H9 (cell line): ENCODE measurements at regions not wholly inside any gene's neighbourhood (a gene's known extent, or its start where the extent isn't known, plus 50 kb on each side); places are given as distances from the start of the nearest gene placed in this dataset.

Experiments used
- DNase-seq: peaks from one replicate; pipeline ENCODE4 v3.0.0-alpha.2; 2017
- H2AFZ ChIP-seq: one replicate; pipeline ENCODE4 v1.6.1; 2013; ENCODE audit warnings: mild to moderate bottlenecking, low read length, control low read depth, moderate library complexity
- H2AK5ac ChIP-seq: 2 replicates; pipeline ENCODE4 v1.6.1; 2013; ENCODE audit warnings: low read length, control low read depth, mixed read lengths; ENCODE audit not compliant: insufficient read length
- H2BK120ac ChIP-seq: one replicate; pipeline ENCODE4 v1.6.1; 2013; ENCODE audit warnings: low read depth, mild to moderate bottlenecking, low read length, control low read depth, inconsistent platforms; ENCODE audit not compliant: poor library complexity, severe bottlenecking
- H2BK12ac ChIP-seq: 2 replicates; pipeline ENCODE4 v1.6.1; 2013; ENCODE audit warnings: low read length, control low read depth, mixed read lengths, low read depth; ENCODE audit not compliant: insufficient read length
- H2BK15ac ChIP-seq: 2 replicates; pipeline ENCODE4 v1.6.1; 2013; ENCODE audit warnings: low read depth, low read length, control low read depth
- H2BK20ac ChIP-seq: one replicate; pipeline ENCODE4 v1.6.1; 2013; ENCODE audit warnings: low read depth, mild to moderate bottlenecking, low read length, control low read depth, inconsistent platforms; ENCODE audit not compliant: poor library complexity, severe bottlenecking
- H2BK5ac ChIP-seq: 2 replicates; pipeline ENCODE4 v1.6.1; 2013; ENCODE audit warnings: low read length, control low read depth, mixed read lengths; ENCODE audit not compliant: insufficient read length
- H3K14ac ChIP-seq: 2 replicates; pipeline ENCODE4 v1.6.1; 2013; ENCODE audit warnings: low read length, control low read depth; ENCODE audit not compliant: insufficient read depth
- H3K18ac ChIP-seq: 2 replicates; pipeline ENCODE4 v1.6.1; 2013; ENCODE audit warnings: low read depth, mild to moderate bottlenecking, mixed read lengths, low read length, control low read depth; ENCODE audit not compliant: insufficient read length
- H3K23ac ChIP-seq: 2 replicates; pipeline ENCODE4 v1.6.1; 2013; ENCODE audit warnings: low read length, control low read depth, mixed read lengths, low read depth; ENCODE audit not compliant: insufficient read length
- H3K23me2 ChIP-seq: 2 replicates; pipeline ENCODE4 v1.6.1; 2013; ENCODE audit warnings: low read depth, mild to moderate bottlenecking, mixed read lengths, low read length, control low read depth; ENCODE audit not compliant: insufficient read length, poor library complexity, severe bottlenecking
- H3K27ac ChIP-seq: 2 replicates; pipeline ENCODE4 v1.5.1; 2013; ENCODE audit warnings: low read length, control low read depth, mixed read lengths, low read depth; ENCODE audit not compliant: insufficient read length
- H3K27me3 ChIP-seq: 2 replicates; pipeline ENCODE4 v1.6.1; 2013; ENCODE audit warnings: low read length, control low read depth, inconsistent platforms; ENCODE audit not compliant: insufficient read depth
- H3K4ac ChIP-seq: 2 replicates; pipeline ENCODE4 v1.6.1; 2013; ENCODE audit warnings: low read depth, mild to moderate bottlenecking, control low read depth, inconsistent platforms, low read length, moderate library complexity
- H3K4me1 ChIP-seq: 2 replicates; pipeline ENCODE4 v1.6.1; 2013; ENCODE audit warnings: low read length, control low read depth, inconsistent platforms; ENCODE audit not compliant: insufficient read depth
- H3K4me2 ChIP-seq: 2 replicates; pipeline ENCODE4 v1.6.1; 2013; ENCODE audit warnings: low read length, control low read depth, mixed read lengths; ENCODE audit not compliant: insufficient read length, insufficient read depth
- H3K56ac ChIP-seq: 2 replicates; pipeline ENCODE4 v1.6.1; 2013; ENCODE audit warnings: low read depth, mild to moderate bottlenecking, mixed read lengths, low read length, control low read depth; ENCODE audit not compliant: insufficient read length
- H3K79me1 ChIP-seq: 2 replicates; pipeline ENCODE4 v1.6.1; 2013; ENCODE audit warnings: low read depth, mild to moderate bottlenecking, moderate library complexity, low read length, control low read depth, inconsistent platforms; ENCODE audit not compliant: insufficient read depth, poor library complexity, severe bottlenecking
- H3K79me2 ChIP-seq: 2 replicates; pipeline ENCODE4 v1.6.1; 2013; ENCODE audit warnings: low read length, control low read depth, inconsistent platforms; ENCODE audit not compliant: insufficient read depth
- H3K9ac ChIP-seq: 2 replicates; pipeline ENCODE4 v1.6.1; 2013; ENCODE audit warnings: low read length, control low read depth, mixed read lengths; ENCODE audit not compliant: insufficient read length; ENCODE audit errors: extremely low read depth
- H3K9me3 ChIP-seq: one replicate; pipeline ENCODE4 v1.6.1; 2013; ENCODE audit warnings: low read depth, low read length, inconsistent platforms; ENCODE audit not compliant: control insufficient read depth
- H3T11ph ChIP-seq: one replicate; pipeline ENCODE4 v1.6.1; 2013; ENCODE audit warnings: mild to moderate bottlenecking, low read length, control low read depth, inconsistent platforms
- H4K20me1 ChIP-seq: one replicate; pipeline ENCODE4 v1.6.1; 2013; ENCODE audit not compliant: control insufficient read depth, insufficient read length, insufficient read depth
- H4K5ac ChIP-seq: 2 replicates; pipeline ENCODE4 v1.6.1; 2013; ENCODE audit warnings: low read depth, mild to moderate bottlenecking, mixed read lengths, low read length, control low read depth; ENCODE audit not compliant: insufficient read length
- H4K8ac ChIP-seq: replicated peaks from 2 replicates; pipeline ENCODE4 v1.6.1; 2013; ENCODE audit warnings: low read length, control low read depth, mixed read lengths, low read depth; ENCODE audit not compliant: insufficient read length
- H4K91ac ChIP-seq: 2 replicates; pipeline ENCODE4 v1.6.1; 2013; ENCODE audit warnings: low read depth, mild to moderate bottlenecking, moderate library complexity, mixed read lengths, low read length, control low read depth; ENCODE audit not compliant: insufficient read length
- H3K27ac Mint-ChIP-seq, 3 experiments: 2 replicates in 2 of 3; 3 replicates in 1 of 3; pipeline ENCODE4 v1.8.0; 2020 to 2021; ENCODE audit warnings: mixed read lengths in 3 of 3, mild to moderate bottlenecking in 1 of 3, moderate library complexity in 1 of 3
- H3K27me3 Mint-ChIP-seq: 2 replicates; pipeline ENCODE4 v1.8.0; 2021; ENCODE audit warnings: low read depth, mild to moderate bottlenecking, moderate library complexity, mixed read lengths
- H3K36me3 Mint-ChIP-seq, 3 experiments: 2 replicates in 2 of 3; 3 replicates in 1 of 3; pipeline ENCODE4 v1.8.0; 2020 to 2021; ENCODE audit warnings: low read depth in 3 of 3, mixed read lengths in 3 of 3; ENCODE audit not compliant: insufficient read depth in 1 of 3
- H3K4me1 Mint-ChIP-seq, 2 experiments: 2 replicates each; pipeline ENCODE4 v1.8.0; 2020; ENCODE audit warnings: mixed read lengths in 2 of 2
- H3K4me3 Mint-ChIP-seq, 2 experiments: 2 replicates in 1 of 2; 3 replicates in 1 of 2; pipeline ENCODE4 v1.8.0; 2020 to 2021; ENCODE audit warnings: mild to moderate bottlenecking in 2 of 2, mixed read lengths in 2 of 2, moderate library complexity in 1 of 2
- H3K9me3 Mint-ChIP-seq, 2 experiments: 2 replicates in 1 of 2; 3 replicates in 1 of 2; pipeline ENCODE4 v1.8.0; 2020; ENCODE audit warnings: mild to moderate bottlenecking in 2 of 2, mixed read lengths in 2 of 2, moderate library complexity in 1 of 2
- CTCF ChIP-seq: fragments of 200-600 bp; sonication (generic); conservative IDR thresholded peaks from 3 replicates; pipeline ENCODE4 v1.8.0; 2021; ENCODE audit warnings: antibody characterized with exemption, mild to moderate bottlenecking
- WGBS: extraction: QIAGEN DNeasy Blood & Tissue Kit; methylation state at CpG from one replicate; pipeline ENCODE4 v1.1.7; 2013; ENCODE audit warnings: missing lambda C conversion rate, low lambda C conversion rate, mixed read lengths; ENCODE audit not compliant: insufficient read length; ENCODE audit errors: extremely low coverage; 5-methylcytosine and 5-hydroxymethylcytosine counted together

DNA sequence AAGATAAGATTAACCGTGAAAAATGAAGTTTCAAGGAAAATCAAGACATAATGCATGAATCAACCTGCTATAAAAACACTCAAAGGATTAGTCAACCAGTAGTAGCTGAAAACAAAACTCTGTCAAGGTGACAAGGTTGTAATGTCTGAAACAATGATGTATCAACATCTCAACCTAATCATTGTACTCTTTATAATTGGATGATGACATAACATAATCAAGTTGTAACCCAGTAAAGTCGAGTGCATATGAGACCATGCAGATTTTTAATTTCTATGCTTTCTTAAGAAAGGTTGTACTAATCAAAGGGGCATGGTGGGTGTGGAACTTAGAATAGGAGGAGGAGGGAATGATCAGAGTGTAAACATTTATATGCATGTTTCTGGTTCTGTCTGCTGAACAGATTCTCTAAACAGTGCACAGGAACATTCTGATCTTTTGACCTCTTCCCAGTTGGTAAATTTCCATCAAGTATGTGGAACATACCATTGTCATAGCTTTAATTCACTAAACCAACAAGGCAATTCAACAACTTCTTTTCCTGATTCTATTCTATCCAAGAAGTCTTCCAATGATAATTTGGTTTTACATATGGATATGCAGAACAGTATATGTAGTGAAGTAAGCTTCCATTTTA lies 253.7 kb downstream of the TTC6 start:
- H3K9me3 ChIP-seq: no peaks in the 10 kb centered on the region
- H3K9ac ChIP-seq: no peak overlapping the region
- no peak overlapping the region for H2AFZ ChIP-seq
- WGBS: no CpG with 5 or more reads among the region's 2 CpGs
- H3K23ac ChIP-seq: no peak overlapping the region
- peaks cover 5 to 8% of the 10 kb centered on the region in 2 experiments for H3K4me1 Mint-ChIP-seq
- H3K14ac ChIP-seq: no peak overlapping the region
- H3T11ph ChIP-seq: no peak overlapping the region
- no peaks in the 10 kb centered on the region for H3K36me3 Mint-ChIP-seq
- no peak overlapping the region for H3K18ac ChIP-seq
- no peaks in the 10 kb centered on the region for H3K23me2 ChIP-seq
- no peak for TF ChIP-seq CTCF
- H3K9me3 Mint-ChIP-seq: no peaks in the 10 kb centered on the region
- no peak overlapping the region for H2BK20ac ChIP-seq
- no peaks in the 10 kb centered on the region for H3K4me1 ChIP-seq
- no peaks in the 10 kb centered on the region for H3K27me3 ChIP-seq
- no peaks in the 10 kb centered on the region for H3K79me2 ChIP-seq
- no peak overlapping the region for H3K27ac ChIP-seq
- H4K5ac ChIP-seq: no peak overlapping the region
- H2BK15ac ChIP-seq: no peak overlapping the region
- no peak overlapping the region for H2BK120ac ChIP-seq
- H2BK5ac ChIP-seq: no peak overlapping the region
- no peak overlapping the region for H2BK12ac ChIP-seq
- H3K56ac ChIP-seq: no peak overlapping the region
- no peaks in the 10 kb centered on the region for H4K20me1 ChIP-seq
- no peak overlapping the region for H3K27ac Mint-ChIP-seq
- DNase-seq: no peak
- no peaks in the 10 kb centered on the region for H3K79me1 ChIP-seq
- H3K27me3 Mint-ChIP-seq: peaks cover 5% of the 10 kb centered on the region; the same call in 1 of the 2 replicates
- no peak overlapping the region for H3K4me2 ChIP-seq
- H3K4me3 Mint-ChIP-seq: no peak overlapping the region
- no peak overlapping the region for H4K91ac ChIP-seq
- no peak overlapping the region for H4K8ac ChIP-seq
- no peak overlapping the region for H3K4ac ChIP-seq
- no peak overlapping the region for H2AK5ac ChIP-seq
